ENCODE measurements at regions not wholly inside any gene's neighbourhood (a gene's known extent, or its start where the extent isn't known, plus 50 kb on each side); places are given as distances from the start of the nearest gene placed in this dataset.
"Not testable (repeated sequence)": the region's sequence is repeated elsewhere in the genome, so short reads cannot be mapped to it uniquely, and the experiment has no call there.

GRCh38 chr14:104395276-104395675 lies 184.3 kb upstream of the C14orf180 start:
- Histone ChIP-seq H3K36me3 (ENCODE audit: control insufficient read depth, insufficient read depth, low read length) (no peaks in the 10 kb centered on the region), H3K27ac (ENCODE audit: low read length) (no peak overlapping the region), H3K4me3 (ENCODE audit: low read length) (no peak overlapping the region), H3K4me1 (ENCODE audit: control insufficient read depth, insufficient read depth, low read length) (peaks cover 23% of the 10 kb centered on the region), H3K9me3 (replicated peaks; ENCODE audit: control insufficient read depth, low read depth, low read length) (peaks cover 17% of the 10 kb centered on the region), H3K27me3 (ENCODE audit: control insufficient read depth, insufficient read depth, low read length) (peaks cover 3% of the 10 kb centered on the region)
- DNase-seq, result no peak
- 50% methylated on average over 2 of the region's 6 CpGs for WGBS (ENCODE audit: insufficient coverage)

GRCh38 chr14:104395941-104396681 lies 183.5 kb upstream of the C14orf180 start:
- peaks cover 3% of the 10 kb centered on the region for H3K27me3 ChIP-seq (ENCODE audit: control insufficient read depth, insufficient read depth, low read length)

GRCh38 chr14:104396682-104397470 lies 182.7 kb upstream of the C14orf180 start:
- Histone ChIP-seq H3K36me3 (ENCODE audit: control insufficient read depth, insufficient read depth, low read length) (no peaks in the 10 kb centered on the region), H3K4me3 (ENCODE audit: low read length) (no peak overlapping the region), H3K27ac (ENCODE audit: low read length) (no peak overlapping the region), H3K9me3 (replicated peaks; ENCODE audit: control insufficient read depth, low read depth, low read length) (peaks cover 17% of the 10 kb centered on the region), H3K27me3 (ENCODE audit: control insufficient read depth, insufficient read depth, low read length) (peaks cover 3% of the 10 kb centered on the region), H3K4me1 (ENCODE audit: control insufficient read depth, insufficient read depth, low read length) (peaks cover 22% of the 10 kb centered on the region)
- 89% methylated on average over 3 of the region's 17 CpGs for WGBS (ENCODE audit: insufficient coverage)
- DNase-seq, result no peak

More at GRCh38 chr14:104395941-104396681, 183.5 kb upstream of the C14orf180 start:
- H3K36me3 ChIP-seq (ENCODE audit: control insufficient read depth, insufficient read depth, low read length), result no peaks in the 10 kb centered on the region
- no peak overlapping the region for H3K27ac ChIP-seq (ENCODE audit: low read length)
- no peak overlapping the region for H3K4me3 ChIP-seq (ENCODE audit: low read length)
- H3K9me3 ChIP-seq (replicated peaks; ENCODE audit: control insufficient read depth, low read depth, low read length), result peaks cover 17% of the 10 kb centered on the region
- no peak for DNase-seq
- 83% methylated on average over 24 of the region's 30 CpGs for WGBS (ENCODE audit: insufficient coverage)
- peaks cover 23% of the 10 kb centered on the region for H3K4me1 ChIP-seq (ENCODE audit: control insufficient read depth, insufficient read depth, low read length)

- Histone ChIP-seq H3K4me3 (ENCODE audit: low read length) (no peak overlapping the region), H3K9me3 (replicated peaks; ENCODE audit: control insufficient read depth, low read depth, low read length) (peaks cover 17% of the 10 kb centered on the region), H3K27ac (ENCODE audit: low read length) (no peak overlapping the region), H3K27me3 (ENCODE audit: control insufficient read depth, insufficient read depth, low read length) (peaks cover 3% of the 10 kb centered on the region), H3K36me3 (ENCODE audit: control insufficient read depth, insufficient read depth, low read length) (no peaks in the 10 kb centered on the region), H3K4me1 (ENCODE audit: control insufficient read depth, insufficient read depth, low read length) (peaks cover 19% of the 10 kb centered on the region)
- WGBS (ENCODE audit: insufficient coverage), result no CpG with 5 or more reads among the region's 2 CpGs
- no peak for DNase-seq
Measured at GRCh38 chr14:104397956-104398355, 181.6 kb upstream of the C14orf180 start.

GRCh38 chr14:104398656-104399055 lies 180.9 kb upstream of the C14orf180 start:
- DNase-seq, result no peak
- H3K4me3 ChIP-seq (ENCODE audit: low read length), result no peak overlapping the region
- peaks cover 3% of the 10 kb centered on the region for H3K27me3 ChIP-seq (ENCODE audit: control insufficient read depth, insufficient read depth, low read length)
- peaks cover 12% of the 10 kb centered on the region for H3K4me1 ChIP-seq (ENCODE audit: control insufficient read depth, insufficient read depth, low read length)
- H3K36me3 ChIP-seq (ENCODE audit: control insufficient read depth, insufficient read depth, low read length), result no peaks in the 10 kb centered on the region
- WGBS (ENCODE audit: insufficient coverage), result 100% methylated on average over 1 of the region's 7 CpGs
- no peak overlapping the region for H3K27ac ChIP-seq (ENCODE audit: low read length)
- H3K9me3 ChIP-seq (replicated peaks; ENCODE audit: control insufficient read depth, low read depth, low read length), result peaks cover 17% of the 10 kb centered on the region

- Histone ChIP-seq H3K9me3 (replicated peaks; ENCODE audit: control insufficient read depth, low read depth, low read length) (peaks cover 17% of the 10 kb centered on the region), H3K4me1 (ENCODE audit: control insufficient read depth, insufficient read depth, low read length) (peaks cover 3% of the 10 kb centered on the region), H3K36me3 (ENCODE audit: control insufficient read depth, insufficient read depth, low read length) (no peaks in the 10 kb centered on the region), H3K27me3 (ENCODE audit: control insufficient read depth, insufficient read depth, low read length) (peaks cover 3% of the 10 kb centered on the region), H3K27ac (ENCODE audit: low read length) (no peak overlapping the region), H3K4me3 (ENCODE audit: low read length) (no peak overlapping the region)
- WGBS (ENCODE audit: insufficient coverage), result 60% methylated on average over 9 of the region's 10 CpGs
- no peak for DNase-seq
Measured at GRCh38 chr14:104399432-104400155, 180.0 kb upstream of the C14orf180 start.

GRCh38 chr14:104400355-104400754 lies 179.2 kb upstream of the C14orf180 start:
- DNase-seq, result no peak
- peaks cover 17% of the 10 kb centered on the region for H3K9me3 ChIP-seq (replicated peaks; ENCODE audit: control insufficient read depth, low read depth, low read length)
- H3K36me3 ChIP-seq (ENCODE audit: control insufficient read depth, insufficient read depth, low read length), result no peaks in the 10 kb centered on the region
- H3K4me1 ChIP-seq (ENCODE audit: control insufficient read depth, insufficient read depth, low read length), result no peaks in the 10 kb centered on the region
- no peak overlapping the region for H3K27ac ChIP-seq (ENCODE audit: low read length)
- H3K27me3 ChIP-seq (ENCODE audit: control insufficient read depth, insufficient read depth, low read length), result peaks cover 3% of the 10 kb centered on the region
- 81% methylated on average over 2 of the region's 4 CpGs for WGBS (ENCODE audit: insufficient coverage)
- no peak overlapping the region for H3K4me3 ChIP-seq (ENCODE audit: low read length)

- H3K27me3 ChIP-seq (ENCODE audit: control insufficient read depth, insufficient read depth, low read length), result no peaks in the 10 kb centered on the region
- H3K4me3 ChIP-seq (ENCODE audit: low read length), result no peak overlapping the region
- no peaks in the 10 kb centered on the region for H3K4me1 ChIP-seq (ENCODE audit: control insufficient read depth, insufficient read depth, low read length)
- no peak for DNase-seq
- H3K36me3 ChIP-seq (ENCODE audit: control insufficient read depth, insufficient read depth, low read length), result no peaks in the 10 kb centered on the region
- H3K9me3 ChIP-seq (replicated peaks; ENCODE audit: control insufficient read depth, low read depth, low read length), result peaks cover 17% of the 10 kb centered on the region
- WGBS (ENCODE audit: insufficient coverage), result 70% methylated on average over 1 of the region's 4 CpGs
- no peak overlapping the region for H3K27ac ChIP-seq (ENCODE audit: low read length)
Measured at GRCh38 chr14:104401785-104402184, 177.8 kb upstream of the C14orf180 start.

GRCh38 chr14:104402303-104402702 lies 177.3 kb upstream of the C14orf180 start:
- H3K36me3 ChIP-seq (ENCODE audit: control insufficient read depth, insufficient read depth, low read length); H3K27ac ChIP-seq (ENCODE audit: low read length); H3K4me3 ChIP-seq (ENCODE audit: low read length); H3K27me3 ChIP-seq (ENCODE audit: control insufficient read depth, insufficient read depth, low read length); H3K4me1 ChIP-seq (ENCODE audit: control insufficient read depth, insufficient read depth, low read length); DNase-seq: not testable (repeated sequence)
- H3K9me3 ChIP-seq (replicated peaks; ENCODE audit: control insufficient read depth, low read depth, low read length), result peaks cover 14% of the 10 kb centered on the region
- 95% methylated on average over 4 of the region's 4 CpGs for WGBS (ENCODE audit: insufficient coverage)

Measured in muscle of leg (tissue), 3 donors.